K562 (cell line): ENCODE measurements at regions not wholly inside any gene's neighbourhood (a gene's known extent, or its start where the extent isn't known, plus 50 kb on each side); places are given as distances from the start of the nearest gene placed in this dataset.

ENCODE experiments used
- ATF7 ChIP-seq: fragments of 450-650 bp; IDR thresholded peaks from 2 replicates; pipeline ENCODE4 v1.7.1; 2014; ENCODE audit warnings: mild to moderate bottlenecking, moderate library complexity
- BCOR ChIP-seq: fragments of 450-650 bp; IDR thresholded peaks from 2 replicates; pipeline ENCODE4 v1.6.1; 2016
- CTCFL ChIP-seq: IDR thresholded peaks from 2 replicates; pipeline ENCODE4 v1.6.1; 2011; ENCODE audit warnings: borderline replicate concordance, low read depth, mild to moderate bottlenecking, moderate library complexity, low read length; ENCODE audit not compliant: insufficient read depth, poor library complexity, severe bottlenecking
- EP300 ChIP-seq: IDR thresholded peaks from 2 replicates; pipeline ENCODE4 v1.6.1; 2012; ENCODE audit warnings: low read length, improper control_type of control experiment
- MITF ChIP-seq: IDR thresholded peaks from 2 replicates; pipeline ENCODE4 v1.6.1; 2014; ENCODE audit warnings: antibody characterized with exemption
- MLLT1 ChIP-seq, 2 experiments: fragments of 450-650 bp; IDR thresholded peaks; 2 replicates each; pipeline ENCODE4 v1.6.1; 2016
- NR2C1 ChIP-seq, 2 experiments: fragments of 450-650 bp; IDR thresholded peaks; 2 replicates each; pipeline ENCODE4 v1.6.1; 2017; ENCODE audit warnings: mild to moderate bottlenecking in 2 of 2, antibody characterized with exemption in 1 of 2, inconsistent platforms in 1 of 2, missing compliant biosample characterization in 1 of 2, missing genetic modification characterization in 1 of 2
- PRDM10 ChIP-seq: fragments of 450-650 bp; IDR thresholded peaks from 2 replicates; pipeline ENCODE4 v1.6.1; 2018; ENCODE audit not compliant: partially characterized antibody
- RAD21 ChIP-seq, 2 experiments: fragments of 250-450 bp in 1 of 2; fragments of 450-650 bp in 1 of 2; sonication (Bioruptor Pico) in 1 of 2; formaldehyde crosslinking in 1 of 2; IDR thresholded peaks in 1 of 2; conservative IDR thresholded peaks in 1 of 2; 2 replicates each; pipeline versions ENCODE4 v1.4.0 to v1.8.0; 2020 to 2022; ENCODE audit warnings: mild to moderate bottlenecking in 2 of 2, moderate library complexity in 1 of 2
- TRIM24 ChIP-seq, 2 experiments: fragments of 450-650 bp; IDR thresholded peaks; 2 replicates each; pipeline ENCODE4 v1.6.1; 2016
- ZC3H8 ChIP-seq: fragments of 450-650 bp; IDR thresholded peaks from 2 replicates; pipeline ENCODE4 v1.6.1; 2017
- ZNF175 ChIP-seq: fragments of 200-800 bp; sonication (Bioruptor generic); IDR thresholded peaks from 2 replicates; pipeline ENCODE4 v1.6.1; 2016; ENCODE audit warnings: low read depth, mild to moderate bottlenecking, missing genetic modification characterization, missing compliant biosample characterization
- ZNF23 ChIP-seq: fragments of 250-450 bp; sonication (Bioruptor Pico); IDR thresholded peaks from 2 replicates; pipeline ENCODE4 v1.4.0; 2020; ENCODE audit warnings: mild to moderate bottlenecking
- ZNF316 ChIP-seq: fragments of 450-650 bp; IDR thresholded peaks from 2 replicates; pipeline ENCODE4 v1.6.1; 2016
- ZNF436 ChIP-seq: fragments of 250-450, 450-650 bp; sonication (Bioruptor Pico); formaldehyde crosslinking; IDR thresholded peaks from 2 replicates; pipeline ENCODE4 v1.7.0; 2020; ENCODE audit warnings: mild to moderate bottlenecking
- ZNF511 ChIP-seq: sonication (generic); formaldehyde crosslinking; IDR thresholded peaks from 2 replicates; pipeline ENCODE4 v1.8.0; 2022; ENCODE audit warnings: mild to moderate bottlenecking, missing genetic modification reagents
- ZNF740 ChIP-seq, 3 experiments: fragments of 200-800 bp in 1 of 3; sonication (Bioruptor generic) in 1 of 3; sonication (generic) in 1 of 3; formaldehyde crosslinking in 1 of 3; IDR thresholded peaks; 2 replicates each; pipeline versions ENCODE4 v1.6.1 to v1.8.0; 2016 to 2022; ENCODE audit warnings: mild to moderate bottlenecking in 2 of 3, missing compliant biosample characterization in 2 of 3, missing genetic modification characterization in 2 of 3, missing genetic modification reagents in 1 of 3
- ZNF785 ChIP-seq: fragments of 250-450 bp; sonication (Bioruptor Pico); IDR thresholded peaks from 2 replicates; pipeline ENCODE4 v1.4.0; 2020; ENCODE audit warnings: mild to moderate bottlenecking

- TF ChIP-seq MITF (no peak), ZNF436 (CRISPR knock-in tag) (no peak), TRIM24 (IDR thresholded peaks at IDR 0.05) (peak; percentile 97), ZNF23 (CRISPR knock-in tag) (no peak), ZNF316 (no peak), ZNF740 (CRISPR knock-in tag; IDR thresholded peaks at IDR 0.05) (no peak), ZNF740 (tag; IDR thresholded peaks at IDR 0.05) (no peak), EP300 (peak; percentile 80), ATF7 (no peak), NR2C1 (IDR thresholded peaks at IDR 0.05) (no peak), NR2C1 (tag; IDR thresholded peaks at IDR 0.05) (peak; percentile 70), ZNF785 (CRISPR knock-in tag) (no peak), MLLT1 (IDR thresholded peaks at IDR 0.05) (no peak), ZNF175 (CRISPR knock-in tag) (no peak), CTCFL (no peak), PRDM10 (no peak), BCOR (peak; percentile 44; the same call in 1 of the 2 replicates), ZNF511 (CRISPR knock-in tag) (no peak), RAD21 (CRISPR knock-in tag; conservative IDR thresholded peaks at IDR 0.05 in 1 of 2, IDR thresholded peaks at IDR 0.05 in 1 of 2) (peak in 1 of 2 experiments; percentile 45; a peak in 2 of 4 replicates), ZC3H8 (no peak)
These were observed 55.6 kb downstream of the RHOXF2B start (continued) for GRCh38 chrX:120021927-120022326.
